CD4-positive, alpha-beta T cell treated with Interferon alpha-2 for 1 hour (primary cell): ENCODE measurements at regions not wholly inside any gene's neighbourhood (a gene's known extent, or its start where the extent isn't known, plus 50 kb on each side); places are given as distances from the start of the nearest gene placed in this dataset.
"Not testable (repeated sequence)": the region's sequence is repeated elsewhere in the genome, so short reads cannot be mapped to it uniquely, and the experiment has no call there.

Experiments used
- DNase-seq, 2 donors: peaks; one replicate each; pipeline ENCODE4 v3.0.0-alpha.2; 2020 to 2022

GRCh38 chr3:178137206-178137605 lies 399.0 kb upstream of the KCNMB2 start:
- no peak for DNase-seq

GRCh38 chr3:178137831-178138230 lies 398.4 kb upstream of the KCNMB2 start:
- no peak for DNase-seq

GRCh38 chr3:178139116-178139515 lies 397.1 kb upstream of the KCNMB2 start:
- DNase-seq = no peak

- DNase-seq = no peak
These were observed 395.5 kb upstream of the KCNMB2 start for GRCh38 chr3:178140531-178141304.

- not testable (repeated sequence) for DNase-seq
These were observed 394.9 kb upstream of the KCNMB2 start for GRCh38 chr3:178141305-178141684.

GRCh38 chr3:178146406-178146831 lies 389.8 kb upstream of the KCNMB2 start:
- no peak for DNase-seq

- DNase-seq = no peak
These were observed 389.2 kb upstream of the KCNMB2 start for GRCh38 chr3:178147001-178147400.

- no peak for DNase-seq
These were observed 384.0 kb upstream of the KCNMB2 start for GRCh38 chr3:178152031-178152806.

- DNase-seq = no peak
These were observed 383.2 kb upstream of the KCNMB2 start for GRCh38 chr3:178152988-178153387.

- no peak for DNase-seq
These were observed 380.7 kb upstream of the KCNMB2 start for GRCh38 chr3:178155521-178155920.

- DNase-seq = no peak
These were observed 379.9 kb upstream of the KCNMB2 start for GRCh38 chr3:178156301-178156700.

GRCh38 chr3:178159691-178160220 lies 376.5 kb upstream of the KCNMB2 start:
- DNase-seq = no peak

GRCh38 chr3:178169421-178169820 lies 366.8 kb upstream of the KCNMB2 start:
- DNase-seq = no peak

- DNase-seq = no peak
These were observed 365.3 kb upstream of the KCNMB2 start for GRCh38 chr3:178170698-178171535.

- DNase-seq = no peak
These were observed 364.1 kb upstream of the KCNMB2 start for GRCh38 chr3:178172121-178172520.

- DNase-seq = no peak
These were observed 361.9 kb upstream of the KCNMB2 start for GRCh38 chr3:178174201-178174915.

GRCh38 chr3:178181088-178181487 lies 355.1 kb upstream of the KCNMB2 start:
- DNase-seq = no peak

GRCh38 chr3:178181784-178182183 lies 354.5 kb upstream of the KCNMB2 start:
- no peak for DNase-seq

- DNase-seq = no peak
These were observed 353.9 kb upstream of the KCNMB2 start for GRCh38 chr3:178182337-178182779.

- DNase-seq = no peak
These were observed 351.4 kb upstream of the KCNMB2 start for GRCh38 chr3:178184833-178185232.

- DNase-seq = no peak
These were observed 349.6 kb upstream of the KCNMB2 start for GRCh38 chr3:178186666-178187065.

- DNase-seq = no peak
These were observed 346.4 kb upstream of the KCNMB2 start for GRCh38 chr3:178189854-178190253.
